ENCODE measurements at regions not wholly inside any gene's neighbourhood (a gene's known extent, or its start where the extent isn't known, plus 50 kb on each side); places are given as distances from the start of the nearest gene placed in this dataset.

GRCh38 chr2:59724746-59725145 is 828.7 kb downstream of the BCL11A start:
- no peak overlapping the region for H3K4me2 ChIP-seq (ENCODE audit: control insufficient read depth, insufficient read depth)
- no peaks in the 10 kb centered on the region for H3K27me3 ChIP-seq (replicated peaks in 1 of 2; ENCODE audit: control insufficient read depth in 2 of 2, insufficient read depth in 2 of 2, low read length in 1 of 2)
- no peak overlapping the region for H3K27ac ChIP-seq (ENCODE audit: control insufficient read depth, insufficient read depth)
- DNase-seq (ENCODE audit: low read depth, low spot score) (no peak), FAIRE-seq (no peak), ATAC-seq (no peak)
- H3K4me3 ChIP-seq = no peak overlapping the region
- 15% methylated on average over 3 of the region's 3 CpGs for WGBS (ENCODE audit: insufficient coverage, insufficient replicate concordance, low lambda C conversion rate, missing lambda C conversion rate)
- BruUV-seq (replicated peaks) = no TSS peak
- in situ Hi-C loops (cut with MboI) (no loop called here), intact Hi-C loops (cut with micrococcal nuclease; ENCODE audit: unreplicated experiment) (no loop called here)
- RAD21 ChIA-PET (ENCODE audit: unreplicated experiment) = no interaction called here
- no peak for TF ChIP-seq PAX8 (IDR thresholded peaks at IDR 0.05)
- TF ChIP-seq JUNB (IDR thresholded peaks at IDR 0.05) = no peak
- no peak for TF ChIP-seq POLR2A (IDR thresholded peaks at IDR 0.05; ENCODE audit: low read depth, low read length)
- TF ChIP-seq, protein P1, sequence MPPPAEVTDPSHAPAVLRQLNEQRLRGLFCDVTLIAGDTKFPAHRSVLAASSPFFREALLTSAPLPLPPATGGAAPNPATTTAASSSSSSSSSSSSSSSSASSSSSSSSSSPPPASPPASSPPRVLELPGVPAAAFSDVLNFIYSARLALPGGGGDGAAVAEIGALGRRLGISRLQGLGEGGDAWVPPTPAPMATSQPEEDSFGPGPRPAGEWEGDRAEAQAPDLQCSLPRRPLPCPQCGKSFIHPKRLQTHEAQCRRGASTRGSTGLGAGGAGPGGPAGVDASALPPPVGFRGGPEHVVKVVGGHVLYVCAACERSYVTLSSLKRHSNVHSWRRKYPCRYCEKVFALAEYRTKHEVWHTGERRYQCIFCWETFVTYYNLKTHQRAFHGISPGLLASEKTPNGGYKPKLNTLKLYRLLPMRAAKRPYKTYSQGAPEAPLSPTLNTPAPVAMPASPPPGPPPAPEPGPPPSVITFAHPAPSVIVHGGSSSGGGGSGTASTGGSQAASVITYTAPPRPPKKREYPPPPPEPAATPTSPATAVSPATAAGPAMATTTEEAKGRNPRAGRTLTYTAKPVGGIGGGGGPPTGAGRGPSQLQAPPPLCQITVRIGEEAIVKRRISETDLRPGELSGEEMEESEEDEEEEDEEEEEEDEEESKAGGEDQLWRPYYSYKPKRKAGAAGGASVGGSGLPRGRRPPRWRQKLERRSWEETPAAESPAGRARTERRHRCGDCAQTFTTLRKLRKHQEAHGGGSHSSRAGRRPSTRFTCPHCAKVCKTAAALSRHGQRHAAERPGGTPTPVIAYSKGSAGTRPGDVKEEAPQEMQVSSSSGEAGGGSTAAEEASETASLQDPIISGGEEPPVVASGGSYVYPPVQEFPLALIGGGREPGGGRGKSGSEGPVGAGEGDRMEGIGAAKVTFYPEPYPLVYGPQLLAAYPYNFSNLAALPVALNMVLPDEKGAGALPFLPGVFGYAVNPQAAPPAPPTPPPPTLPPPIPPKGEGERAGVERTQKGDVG (CRISPR knock-in tag; IDR thresholded peaks at IDR 0.05) = no peak
- TF ChIP-seq BACH1 (IDR thresholded peaks at IDR 0.05; ENCODE audit: borderline replicate concordance) = no peak
- TF ChIP-seq SP1 (IDR thresholded peaks at IDR 0.05; ENCODE audit: low read depth, low read length) = no peak
- no peak for TF ChIP-seq SIN3A (IDR thresholded peaks at IDR 0.05; ENCODE audit: low read depth, low read length)
- no peak for TF ChIP-seq YY1 (IDR thresholded peaks at IDR 0.05; ENCODE audit: low read depth, low read length)
- no peak for TF ChIP-seq SRF (IDR thresholded peaks at IDR 0.05; ENCODE audit: low read depth in 2 of 2, low read length in 2 of 2)
- TF ChIP-seq NR2C2 (IDR thresholded peaks at IDR 0.05; ENCODE audit: borderline replicate concordance, control insufficient read depth, insufficient read length, low read depth) = no peak
- TF ChIP-seq SREBF1 (IDR thresholded peaks at IDR 0.05; ENCODE audit: low read length) = no peak
- no peak for TF ChIP-seq ETV6 (conservative IDR thresholded peaks at IDR 0.05 in 1 of 2, IDR thresholded peaks at IDR 0.05 in 1 of 2; ENCODE audit: borderline replicate concordance in 1 of 2, low read depth in 1 of 2)
- no peak for TF ChIP-seq GABPA (IDR thresholded peaks at IDR 0.05; ENCODE audit: low read depth)
- no peak for TF ChIP-seq FOXM1 (IDR thresholded peaks at IDR 0.05; ENCODE audit: low read depth, low read length)
- TF ChIP-seq, protein P2, sequence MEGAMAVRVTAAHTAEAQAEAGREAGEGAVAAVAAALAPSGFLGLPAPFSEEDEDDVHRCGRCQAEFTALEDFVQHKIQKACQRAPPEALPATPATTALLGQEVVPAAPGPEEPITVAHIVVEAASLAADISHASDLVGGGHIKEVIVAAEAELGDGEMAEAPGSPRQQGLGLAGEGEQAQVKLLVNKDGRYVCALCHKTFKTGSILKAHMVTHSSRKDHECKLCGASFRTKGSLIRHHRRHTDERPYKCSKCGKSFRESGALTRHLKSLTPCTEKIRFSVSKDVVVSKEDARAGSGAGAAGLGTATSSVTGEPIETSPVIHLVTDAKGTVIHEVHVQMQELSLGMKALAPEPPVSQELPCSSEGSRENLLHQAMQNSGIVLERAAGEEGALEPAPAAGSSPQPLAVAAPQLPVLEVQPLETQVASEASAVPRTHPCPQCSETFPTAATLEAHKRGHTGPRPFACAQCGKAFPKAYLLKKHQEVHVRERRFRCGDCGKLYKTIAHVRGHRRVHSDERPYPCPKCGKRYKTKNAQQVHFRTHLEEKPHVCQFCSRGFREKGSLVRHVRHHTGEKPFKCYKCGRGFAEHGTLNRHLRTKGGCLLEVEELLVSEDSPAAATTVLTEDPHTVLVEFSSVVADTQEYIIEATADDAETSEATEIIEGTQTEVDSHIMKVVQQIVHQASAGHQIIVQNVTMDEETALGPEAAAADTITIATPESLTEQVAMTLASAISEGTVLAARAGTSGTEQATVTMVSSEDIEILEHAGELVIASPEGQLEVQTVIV (IDR thresholded peaks at IDR 0.05; ENCODE audit: borderline replicate concordance, partially characterized antibody) = no peak
- TF ChIP-seq PML (IDR thresholded peaks at IDR 0.05; ENCODE audit: low read length) = no peak
- no peak for TF ChIP-seq ZSCAN29 (IDR thresholded peaks at IDR 0.05)
- no peak for TF ChIP-seq POLR2AphosphoS2 (IDR thresholded peaks at IDR 0.05; ENCODE audit: low read depth, low read length)
- H4K20me1 ChIP-seq (ENCODE audit: control insufficient read depth, insufficient read depth) = no peaks in the 10 kb centered on the region
- no peak overlapping the region for H3K9ac ChIP-seq (ENCODE audit: control insufficient read depth, insufficient read depth, low read length)
- SMC1A ChIA-PET (ENCODE audit: uncharacterized antibody, unreplicated experiment) = no interaction called here
- no peaks in the 10 kb centered on the region for H3K79me2 ChIP-seq (ENCODE audit: control insufficient read depth, insufficient read depth, low read length)
- no peaks in the 10 kb centered on the region for H3K9me3 ChIP-seq (replicated peaks; ENCODE audit: control insufficient read depth, insufficient read depth, low read length)
- CTCF ChIA-PET = no interaction called here
- POLR2A ChIA-PET = no interaction called here
- H3K4me1 ChIP-seq (ENCODE audit: control insufficient read depth, insufficient read depth, low read length) = no peaks in the 10 kb centered on the region
- H3K36me3 ChIP-seq (ENCODE audit: control insufficient read depth in 2 of 2, insufficient read depth in 2 of 2, low read length in 1 of 2) = no peaks in the 10 kb centered on the region
- H2AFZ ChIP-seq (ENCODE audit: control insufficient read depth, low read depth, low read length) = no peak overlapping the region

Data from GM12878 (cell line).